SJCRH30 (cell line): ENCODE measurements at regions not wholly inside any gene's neighbourhood (a gene's known extent, or its start where the extent isn't known, plus 50 kb on each side); places are given as distances from the start of the nearest gene placed in this dataset.

Experiments
- DNase-seq, 2 experiments: peaks; one replicate each; pipeline ENCODE4 v3.0.0-alpha.2; 2015 to 2020
- H3K27ac ChIP-seq: fragments of 250-450 bp; sonication (Bioruptor Pico); 2 replicates; pipeline ENCODE4 v1.5.1; 2020; ENCODE audit warnings: mild to moderate bottlenecking, moderate library complexity
- H3K27me3 ChIP-seq: fragments of 250-450 bp; sonication (Bioruptor Pico); 2 replicates; pipeline ENCODE4 v1.5.1; 2020; ENCODE audit warnings: mild to moderate bottlenecking, moderate library complexity
- H3K36me3 ChIP-seq: fragments of 250-450 bp; sonication (Bioruptor Pico); 2 replicates; pipeline ENCODE4 v1.5.1; 2020; ENCODE audit warnings: mild to moderate bottlenecking, moderate library complexity
- H3K4me1 ChIP-seq: fragments of 250-450 bp; sonication (Bioruptor Pico); 2 replicates; pipeline ENCODE4 v1.5.1; 2020; ENCODE audit warnings: mild to moderate bottlenecking, moderate library complexity
- H3K4me3 ChIP-seq: fragments of 250-450 bp; sonication (Bioruptor Pico); 2 replicates; pipeline ENCODE4 v1.5.1; 2020; ENCODE audit warnings: mild to moderate bottlenecking, moderate library complexity
- H3K9me3 ChIP-seq: fragments of 250-450 bp; sonication (Bioruptor Pico); replicated peaks from 2 replicates; pipeline ENCODE4 v1.5.1; 2020; ENCODE audit warnings: mild to moderate bottlenecking, moderate library complexity

GRCh38 chr4:175514174-175514573, 297.9 kb downstream of the GPM6A start:
- no peak for DNase-seq
- Histone ChIP-seq H3K4me3 (no peak overlapping the region), H3K36me3 (no peaks in the 10 kb centered on the region), H3K27me3 (no peaks in the 10 kb centered on the region), H3K4me1 (no peaks in the 10 kb centered on the region), H3K9me3 (no peaks in the 10 kb centered on the region), H3K27ac (no peak overlapping the region)

GRCh38 chr4:175530655-175531054, 281.4 kb downstream of the GPM6A start:
- Histone ChIP-seq H3K27me3 (no peaks in the 10 kb centered on the region), H3K9me3 (no peaks in the 10 kb centered on the region), H3K36me3 (no peaks in the 10 kb centered on the region), H3K27ac (no peak overlapping the region), H3K4me1 (no peaks in the 10 kb centered on the region), H3K4me3 (no peak overlapping the region)
- DNase-seq = no peak

GRCh38 chr4:175531405-175532091, 280.5 kb downstream of the GPM6A start:
- Histone ChIP-seq H3K27ac (no peak overlapping the region), H3K36me3 (no peaks in the 10 kb centered on the region), H3K4me3 (no peak overlapping the region), H3K4me1 (no peaks in the 10 kb centered on the region), H3K27me3 (no peaks in the 10 kb centered on the region), H3K9me3 (no peaks in the 10 kb centered on the region)
- no peak for DNase-seq

- Histone ChIP-seq H3K9me3 (no peaks in the 10 kb centered on the region), H3K27me3 (no peaks in the 10 kb centered on the region), H3K27ac (no peak overlapping the region), H3K36me3 (no peaks in the 10 kb centered on the region), H3K4me3 (no peak overlapping the region), H3K4me1 (no peaks in the 10 kb centered on the region)
- peak in 1 of 2 experiments; percentile 58 for DNase-seq
Measured at GRCh38 chr4:175536852-175537453, 275.1 kb downstream of the GPM6A start.

GRCh38 chr4:175539498-175539897, 272.6 kb downstream of the GPM6A start:
- no peak overlapping the region for H3K4me3 ChIP-seq
- H3K27me3 ChIP-seq = no peaks in the 10 kb centered on the region
- H3K36me3 ChIP-seq = no peaks in the 10 kb centered on the region
- no peak overlapping the region for H3K27ac ChIP-seq
- H3K9me3 ChIP-seq = no peaks in the 10 kb centered on the region
- no peaks in the 10 kb centered on the region for H3K4me1 ChIP-seq
- DNase-seq = no peak

- no peak overlapping the region for H3K4me3 ChIP-seq
- no peak for DNase-seq
- no peaks in the 10 kb centered on the region for H3K9me3 ChIP-seq
- no peaks in the 10 kb centered on the region for H3K4me1 ChIP-seq
- H3K27me3 ChIP-seq = no peaks in the 10 kb centered on the region
- H3K27ac ChIP-seq = no peak overlapping the region
- no peaks in the 10 kb centered on the region for H3K36me3 ChIP-seq
Measured at GRCh38 chr4:175540151-175540550, 271.9 kb downstream of the GPM6A start.

- H3K9me3 ChIP-seq = no peaks in the 10 kb centered on the region
- no peaks in the 10 kb centered on the region for H3K27me3 ChIP-seq
- H3K36me3 ChIP-seq = no peaks in the 10 kb centered on the region
- H3K4me1 ChIP-seq = no peaks in the 10 kb centered on the region
- no peak overlapping the region for H3K4me3 ChIP-seq
- H3K27ac ChIP-seq = no peak overlapping the region
- no peak for DNase-seq
Measured at GRCh38 chr4:175540732-175541131, 271.3 kb downstream of the GPM6A start.

GRCh38 chr4:175542786-175543185, 269.3 kb downstream of the GPM6A start:
- Histone ChIP-seq H3K4me1 (no peaks in the 10 kb centered on the region), H3K9me3 (no peaks in the 10 kb centered on the region), H3K27ac (no peak overlapping the region), H3K36me3 (no peaks in the 10 kb centered on the region), H3K27me3 (no peaks in the 10 kb centered on the region), H3K4me3 (no peak overlapping the region)
- no peak for DNase-seq

- Histone ChIP-seq H3K27ac (no peak overlapping the region), H3K4me1 (no peaks in the 10 kb centered on the region), H3K4me3 (no peak overlapping the region), H3K9me3 (no peaks in the 10 kb centered on the region), H3K36me3 (no peaks in the 10 kb centered on the region), H3K27me3 (no peaks in the 10 kb centered on the region)
- no peak for DNase-seq
Measured at GRCh38 chr4:175559126-175559525, 252.9 kb downstream of the GPM6A start.

- DNase-seq = no peak
- H3K27me3 ChIP-seq = no peaks in the 10 kb centered on the region
- H3K9me3 ChIP-seq = no peaks in the 10 kb centered on the region
- no peaks in the 10 kb centered on the region for H3K4me1 ChIP-seq
- H3K4me3 ChIP-seq = no peak overlapping the region
- no peak overlapping the region for H3K27ac ChIP-seq
- H3K36me3 ChIP-seq = no peaks in the 10 kb centered on the region
Measured at GRCh38 chr4:175559526-175559925, 252.5 kb downstream of the GPM6A start.

- DNase-seq = peak in 1 of 2 experiments; percentile 19
Measured at GRCh38 chr4:175560604-175561003, 251.5 kb downstream of the GPM6A start.

GRCh38 chr4:175561696-175562095, 250.4 kb downstream of the GPM6A start:
- no peak overlapping the region for H3K27ac ChIP-seq
- H3K9me3 ChIP-seq = no peaks in the 10 kb centered on the region
- no peaks in the 10 kb centered on the region for H3K4me1 ChIP-seq
- H3K36me3 ChIP-seq = no peaks in the 10 kb centered on the region
- no peak for DNase-seq
- H3K4me3 ChIP-seq = no peak overlapping the region
- H3K27me3 ChIP-seq = no peaks in the 10 kb centered on the region

More at GRCh38 chr4:175560604-175561003, 251.5 kb downstream of the GPM6A start:
- Histone ChIP-seq H3K27ac (no peak overlapping the region), H3K27me3 (no peaks in the 10 kb centered on the region), H3K4me3 (no peak overlapping the region), H3K36me3 (no peaks in the 10 kb centered on the region), H3K9me3 (no peaks in the 10 kb centered on the region), H3K4me1 (no peaks in the 10 kb centered on the region)

- Histone ChIP-seq H3K9me3 (no peaks in the 10 kb centered on the region), H3K4me3 (no peak overlapping the region), H3K4me1 (no peaks in the 10 kb centered on the region), H3K36me3 (no peaks in the 10 kb centered on the region), H3K27me3 (no peaks in the 10 kb centered on the region), H3K27ac (no peak overlapping the region)
- DNase-seq = no peak
Measured at GRCh38 chr4:175562111-175562510, 250.0 kb downstream of the GPM6A start.

GRCh38 chr4:175562542-175562941, 249.5 kb downstream of the GPM6A start:
- Histone ChIP-seq H3K36me3 (no peaks in the 10 kb centered on the region), H3K27ac (no peak overlapping the region), H3K4me3 (no peak overlapping the region), H3K4me1 (no peaks in the 10 kb centered on the region), H3K27me3 (no peaks in the 10 kb centered on the region), H3K9me3 (no peaks in the 10 kb centered on the region)
- DNase-seq = no peak
